Posterior cingulate gyrus (tissue), 11 donors: ENCODE measurements at regions not wholly inside any gene's neighbourhood (a gene's known extent, or its start where the extent isn't known, plus 50 kb on each side); places are given as distances from the start of the nearest gene placed in this dataset.
"Not testable (repeated sequence)": the region's sequence is repeated elsewhere in the genome, so short reads cannot be mapped to it uniquely, and the experiment has no call there.

Experiments
- DNase-seq, 10 donors: peaks; one replicate each; pipeline versions ENCODE4 v3.0.0 to v3.0.0-alpha.2; 2020 to 2021; ENCODE audit warnings: mixed read lengths in 3 of 10
- intact Hi-C: fragments of 100-400 bp; cut with DNase I; formaldehyde crosslinking; loops from one replicate; pipeline ENCODE4 v1.15.1; 2023

DNA sequence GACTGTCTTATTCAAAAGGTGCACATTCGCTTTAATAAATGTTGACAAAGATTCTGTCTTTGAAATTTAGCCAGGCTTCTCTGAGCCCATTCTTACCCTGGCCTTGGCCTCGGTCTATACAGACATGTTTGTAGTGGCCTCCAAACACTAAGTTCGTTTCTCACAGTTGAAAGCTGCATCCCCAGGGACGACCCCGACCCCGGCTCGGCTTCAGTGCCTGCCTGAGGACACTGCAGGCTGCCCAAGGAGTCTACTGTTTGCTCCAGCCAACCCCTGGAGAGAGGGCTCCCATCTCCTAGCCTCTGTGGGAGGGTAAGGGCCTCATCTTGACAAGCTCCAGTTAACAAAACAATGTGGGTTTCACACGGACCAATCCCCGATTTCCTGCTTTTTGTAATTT, 390.6 kb upstream of the ZFP42 start:
- intact Hi-C loops: loop anchor here (5.0 kb wide), 2 partner anchors 1522 to 1597 kb away; no protein-coding TSS in a partner anchor
- peak in 1 of 10 donors; percentile 64 for DNase-seq

DNA sequence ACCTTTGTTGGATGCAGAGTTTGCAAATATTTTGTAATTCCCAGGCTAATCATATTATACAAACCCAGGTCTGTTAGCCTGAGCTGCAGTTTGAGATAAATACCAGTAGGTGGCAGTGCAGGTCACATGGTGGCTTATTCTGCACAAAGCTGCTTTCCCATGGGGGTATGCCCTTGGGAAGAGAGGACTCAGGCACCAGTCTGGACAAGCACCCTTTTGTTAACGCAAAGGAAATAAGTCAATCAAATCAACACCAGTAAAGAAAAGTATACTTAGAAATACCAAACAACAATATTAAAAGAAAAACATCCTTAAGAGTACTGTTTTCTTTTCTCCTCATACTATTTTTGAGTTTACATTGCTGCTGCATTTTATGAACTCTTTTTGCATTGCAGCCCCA, 389.0 kb upstream of the ZFP42 start:
- DNase-seq: peak in 4 of 10 donors; percentile 29 to 77 (median 38)

DNA sequence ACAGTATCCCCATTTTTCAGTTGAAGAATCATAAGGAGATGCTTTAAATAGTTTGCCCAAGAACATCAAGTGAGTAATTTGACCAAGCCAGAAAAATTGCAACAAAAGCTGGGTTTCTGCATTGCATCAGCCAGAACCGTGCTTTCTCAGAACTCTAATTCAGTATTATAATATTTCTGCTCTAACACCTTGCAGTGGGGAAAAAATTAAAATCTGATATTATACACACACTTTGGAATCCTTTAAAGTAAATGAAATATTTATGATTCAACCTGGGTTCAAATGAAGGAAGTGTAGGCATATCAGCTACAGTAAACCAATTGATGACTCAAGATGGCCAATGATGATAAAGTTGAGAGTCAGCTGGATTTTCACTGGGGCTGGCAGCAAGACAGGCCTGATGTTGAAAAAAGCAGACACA, 387.6 kb upstream of the ZFP42 start:
- intact Hi-C loops: loop anchor here (5.0 kb wide), 2 partner anchors 1519 to 1594 kb away; no protein-coding TSS in a partner anchor
- DNase-seq: no peak

More for the DNA sequence above, 389.0 kb upstream of the ZFP42 start:
- intact Hi-C loops: loop anchor here (5.0 kb wide), 2 partner anchors 1521 to 1596 kb away; no protein-coding TSS in a partner anchor

DNA sequence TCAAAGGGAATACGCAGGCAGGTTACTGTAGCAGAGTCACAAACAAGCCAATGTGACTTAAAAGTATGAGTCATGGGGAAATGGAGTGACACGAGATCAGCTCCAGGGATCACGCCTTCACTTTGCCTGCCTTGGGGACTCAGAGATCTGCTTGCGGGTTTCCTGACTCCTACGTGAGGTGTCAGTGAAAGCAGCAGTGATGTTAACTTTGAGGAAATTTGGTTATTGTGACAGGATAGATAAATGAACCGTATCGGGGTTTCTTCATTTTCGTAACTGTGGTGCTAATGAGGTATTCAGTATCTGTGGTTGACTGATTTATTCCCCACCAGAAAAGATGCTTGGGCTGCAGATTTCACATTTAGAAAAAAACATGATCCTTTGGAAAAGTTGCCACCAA, 383.3 kb upstream of the ZFP42 start:
- no peak for DNase-seq
- intact Hi-C loops: no loop called here

DNA sequence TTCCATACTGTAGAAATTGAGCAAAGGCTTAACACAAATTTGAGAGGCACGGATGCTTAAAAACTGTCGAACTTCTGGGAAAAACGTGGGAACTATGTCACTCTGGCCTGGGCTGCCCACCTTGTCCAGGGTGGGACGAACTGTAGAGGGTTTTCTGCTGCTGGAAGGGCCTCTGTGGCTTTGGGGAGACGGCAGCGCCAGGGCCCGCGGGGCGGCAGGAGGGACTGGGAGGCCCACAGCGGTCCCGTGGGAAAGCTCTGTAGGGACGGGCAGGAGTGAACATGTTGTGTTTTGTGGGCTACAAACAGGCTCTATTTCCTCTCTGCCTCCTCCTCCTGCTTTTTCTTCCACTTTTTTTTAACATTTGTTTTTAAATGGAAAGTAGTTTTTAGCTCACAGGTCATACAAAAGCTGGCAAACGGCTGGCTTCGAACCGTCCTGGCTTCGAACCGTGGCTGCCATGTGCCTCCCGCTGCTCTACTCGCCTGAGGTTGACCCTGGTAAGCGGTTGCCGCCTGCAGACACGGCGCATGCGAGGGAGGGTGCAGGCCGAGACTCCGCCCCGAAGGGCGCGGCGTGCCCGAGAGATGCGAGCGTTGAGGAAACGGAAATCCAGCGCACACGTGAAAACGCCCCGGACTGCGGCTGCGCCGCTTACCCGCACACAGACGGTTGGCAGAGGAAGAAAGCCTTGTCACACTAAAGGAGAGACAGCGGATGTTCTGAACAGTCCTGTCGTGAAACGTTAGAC, 382.3 kb upstream of the ZFP42 start:
- intact Hi-C loops: no loop called here
- peak in 1 of 10 donors; percentile 61 for DNase-seq

DNA sequence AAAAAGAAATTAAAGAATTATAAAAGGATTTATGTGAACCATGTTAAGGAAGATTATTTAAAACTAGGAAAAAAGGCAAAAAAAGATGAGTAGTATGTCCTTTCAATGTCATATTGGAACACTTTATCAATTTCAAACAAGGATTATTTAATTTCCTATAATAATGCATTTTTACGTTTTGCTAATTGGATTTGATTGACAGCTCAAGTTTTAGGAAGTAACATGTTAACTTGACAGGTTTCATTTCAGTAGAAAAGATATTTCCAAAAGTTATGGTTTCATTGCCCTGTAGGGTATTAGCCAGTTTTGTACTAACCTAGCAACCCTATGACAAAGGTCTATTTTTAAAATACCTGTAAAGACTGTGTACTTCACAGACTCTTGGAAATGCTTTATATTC, 379.6 kb upstream of the ZFP42 start:
- DNase-seq: no peak
- intact Hi-C loops: no loop called here

DNA sequence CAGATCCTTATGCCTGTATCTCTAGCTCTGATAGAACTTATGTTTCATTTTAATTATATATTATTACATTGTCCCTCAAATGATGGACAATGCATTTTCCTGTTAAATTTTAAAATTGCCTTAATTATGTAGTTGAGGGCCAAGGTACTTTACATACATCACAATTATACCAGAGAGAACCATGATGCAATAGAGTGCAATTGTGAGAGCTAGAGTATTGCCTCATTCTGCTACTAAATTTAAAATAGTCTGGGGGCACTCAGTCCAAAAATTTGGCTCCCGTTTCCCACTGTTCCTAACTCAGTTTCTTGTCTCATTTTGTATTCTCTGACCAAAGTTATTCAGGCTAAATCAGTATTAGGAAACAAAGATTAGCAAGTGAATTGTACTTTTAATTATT, 378.5 kb upstream of the ZFP42 start:
- no peak for DNase-seq
- intact Hi-C loops: no loop called here

DNA sequence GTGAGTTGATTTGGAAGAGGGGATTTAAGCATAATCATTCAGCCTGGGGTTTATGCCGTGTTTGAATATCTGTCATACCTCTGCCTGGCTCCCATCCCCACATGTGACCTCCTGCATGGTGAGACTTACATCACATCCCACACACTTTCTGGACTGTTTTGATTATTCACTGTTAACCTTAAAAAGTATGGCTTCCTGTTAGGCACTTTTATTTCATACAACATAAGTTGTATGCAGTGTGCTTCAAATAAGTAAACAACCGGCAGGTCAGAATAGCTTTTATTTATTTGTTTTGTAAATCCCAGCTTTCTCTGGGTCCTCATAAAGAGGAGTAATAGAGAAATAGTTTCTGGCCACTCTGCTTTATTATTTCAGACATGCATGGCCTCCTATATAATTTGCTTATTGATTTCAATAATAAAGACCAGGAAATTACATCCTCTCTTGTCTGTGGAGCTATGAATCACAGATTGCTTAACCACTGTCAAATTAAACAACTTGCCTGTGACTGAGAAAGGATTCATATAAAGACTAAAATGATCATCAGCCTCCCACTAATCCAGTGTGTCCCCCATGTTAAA, 376.8 kb upstream of the ZFP42 start:
- intact Hi-C loops: no loop called here
- no peak for DNase-seq

DNA sequence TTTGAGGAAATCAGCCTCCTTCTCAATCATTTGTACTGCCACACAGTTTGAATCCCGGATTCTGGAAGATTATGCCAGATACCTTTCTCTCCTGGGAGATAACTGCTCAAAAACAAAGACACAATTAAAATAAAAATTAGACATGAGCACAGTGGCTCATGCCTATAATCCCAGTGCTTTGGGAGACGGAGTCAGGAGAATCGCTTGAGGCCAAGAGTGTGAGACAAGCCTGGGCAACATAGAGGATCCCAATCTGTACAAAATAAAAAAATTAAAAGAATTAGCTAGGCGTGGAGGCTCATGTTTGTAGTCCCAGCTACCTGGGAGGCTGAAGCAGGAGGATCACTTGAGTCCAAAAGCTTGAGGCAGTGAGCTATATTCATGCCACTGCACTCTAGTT, 376.3 kb upstream of the ZFP42 start:
- DNase-seq: no peak
- intact Hi-C loops: no loop called here

DNA sequence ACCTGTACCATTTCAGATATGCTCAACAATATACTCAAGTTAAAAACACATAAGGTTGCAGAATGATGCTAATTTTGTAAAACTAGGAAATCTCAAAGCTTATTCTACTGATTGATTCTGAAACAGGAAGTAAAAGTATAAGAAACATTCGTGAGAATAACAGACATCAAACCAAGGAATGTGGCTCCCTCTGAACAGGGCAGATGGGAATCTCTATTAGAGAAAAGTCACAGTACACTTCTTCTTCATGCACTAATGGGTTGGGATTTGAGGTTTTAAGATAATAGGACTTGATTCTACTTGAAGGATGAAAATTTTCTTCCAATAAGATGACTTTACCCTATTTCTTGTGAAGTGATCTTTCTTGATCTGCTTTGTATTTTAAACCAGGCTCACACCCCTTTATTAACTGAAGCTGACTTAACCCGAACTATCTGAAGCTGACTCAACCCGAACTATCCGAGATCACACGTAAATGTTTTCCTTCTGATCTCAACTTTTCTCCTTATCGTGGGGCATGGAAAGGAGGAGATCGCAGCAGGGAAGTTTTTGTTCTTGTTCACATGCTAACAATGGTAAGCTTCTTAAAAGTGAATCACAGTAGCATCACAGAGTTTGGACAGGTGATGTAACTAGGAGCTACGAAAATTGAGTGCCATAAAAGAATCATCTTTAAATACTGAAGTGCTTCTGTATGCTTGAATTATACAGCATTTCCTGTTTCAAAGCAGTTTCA, 363.1 kb upstream of the ZFP42 start:
- DNase-seq: no peak
- intact Hi-C loops: no loop called here

DNA sequence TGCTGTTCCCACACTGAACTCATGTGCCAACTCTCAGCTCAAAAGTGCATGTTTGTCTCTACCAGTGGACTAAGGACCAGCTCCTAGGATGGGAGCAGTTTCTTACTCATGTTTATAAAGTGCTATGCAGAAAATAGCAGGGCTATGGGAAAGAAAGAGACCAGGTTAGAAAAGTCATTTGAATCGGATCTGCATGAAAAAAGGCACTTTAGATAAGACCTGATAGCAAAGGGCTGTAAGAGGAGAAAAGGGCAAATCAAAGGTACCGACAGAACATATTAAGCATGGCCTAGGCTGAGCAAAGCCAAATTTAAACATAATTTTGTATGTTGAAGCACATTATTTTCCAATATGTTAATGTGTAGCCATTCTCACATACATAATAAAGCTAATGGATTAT, 362.3 kb upstream of the ZFP42 start:
- intact Hi-C loops: no loop called here

DNA sequence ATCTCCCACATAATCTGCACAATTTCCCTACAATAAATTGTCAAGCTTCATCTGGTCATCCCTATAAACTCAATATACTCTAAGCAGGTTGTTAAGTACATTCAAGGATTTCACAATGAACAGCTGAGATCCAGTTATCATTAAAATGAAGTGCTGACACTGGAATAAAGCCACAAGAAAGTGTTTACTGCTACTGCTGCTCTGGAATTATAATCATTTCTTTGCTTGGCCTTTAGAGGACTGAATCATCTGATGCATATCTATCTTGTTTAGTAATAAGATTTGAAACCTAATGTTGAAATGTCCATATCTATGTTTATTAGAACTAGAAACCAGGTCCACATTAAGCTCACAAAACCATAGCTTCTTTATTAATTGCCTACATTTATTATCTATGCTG, 338.6 kb upstream of the ZFP42 start:
- intact Hi-C loops: no loop called here

More for the DNA sequence above, 362.3 kb upstream of the ZFP42 start:
- no peak for DNase-seq

DNA sequence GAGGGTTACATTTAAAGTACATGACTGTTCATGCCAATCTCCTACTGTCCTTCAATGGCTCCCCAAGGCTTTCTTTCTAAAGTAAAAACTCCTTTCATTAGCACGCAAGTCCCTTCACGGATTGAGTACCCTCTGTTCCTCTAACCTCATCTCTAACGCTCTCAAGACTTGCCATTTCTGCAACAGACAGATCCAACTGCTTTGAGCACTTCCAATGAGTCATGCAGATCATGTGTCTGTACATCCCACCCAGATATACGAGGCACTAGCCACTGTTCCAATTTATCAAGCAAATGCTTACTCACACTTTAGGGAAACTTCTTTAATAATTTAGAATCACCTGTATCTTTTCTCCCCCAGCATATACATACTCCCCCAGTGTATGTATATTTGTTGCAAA, 332.5 kb upstream of the ZFP42 start:
- intact Hi-C loops: no loop called here
- DNase-seq: no peak

More for the DNA sequence above, 338.6 kb upstream of the ZFP42 start:
- no peak for DNase-seq

DNA sequence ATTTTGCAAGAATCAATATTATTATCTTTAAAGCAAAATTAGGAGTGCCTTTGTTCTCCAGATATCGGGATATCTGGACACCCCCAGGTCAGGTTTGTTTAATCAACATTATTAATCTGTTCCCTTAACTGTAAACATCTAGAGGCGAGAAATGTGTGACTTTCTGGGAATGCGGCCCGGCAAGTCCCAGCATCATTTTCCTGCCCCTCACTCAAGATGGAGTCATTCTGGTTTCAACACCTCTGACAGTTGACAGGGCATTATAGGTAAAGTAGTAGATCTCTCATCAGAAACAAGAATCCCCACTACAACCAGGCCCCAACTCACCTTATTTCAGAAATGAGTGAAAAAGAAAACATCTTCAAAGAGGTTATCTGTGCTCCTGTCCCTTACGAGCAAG, 331.6 kb upstream of the ZFP42 start:
- DNase-seq: no peak
- intact Hi-C loops: no loop called here

DNA sequence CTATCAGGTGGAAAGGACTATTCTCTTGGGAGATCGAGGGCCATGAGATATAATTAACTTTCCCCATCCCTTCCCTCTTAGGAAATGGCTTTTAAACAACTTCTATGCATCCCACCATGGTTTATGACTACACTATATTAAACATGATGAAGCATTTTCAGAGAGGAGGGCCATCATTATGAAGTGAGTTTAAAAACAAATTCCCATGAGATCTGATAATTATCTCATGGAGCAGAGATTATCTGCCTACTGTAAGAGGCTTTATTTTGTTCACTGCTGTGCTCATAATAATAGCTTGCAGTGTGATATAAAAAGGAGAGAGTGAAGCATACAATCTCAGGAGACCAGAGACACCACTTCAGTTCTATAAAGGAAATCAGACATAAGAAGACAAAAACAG, 330.5 kb upstream of the ZFP42 start:
- intact Hi-C loops: no loop called here
- DNase-seq: no peak

DNA sequence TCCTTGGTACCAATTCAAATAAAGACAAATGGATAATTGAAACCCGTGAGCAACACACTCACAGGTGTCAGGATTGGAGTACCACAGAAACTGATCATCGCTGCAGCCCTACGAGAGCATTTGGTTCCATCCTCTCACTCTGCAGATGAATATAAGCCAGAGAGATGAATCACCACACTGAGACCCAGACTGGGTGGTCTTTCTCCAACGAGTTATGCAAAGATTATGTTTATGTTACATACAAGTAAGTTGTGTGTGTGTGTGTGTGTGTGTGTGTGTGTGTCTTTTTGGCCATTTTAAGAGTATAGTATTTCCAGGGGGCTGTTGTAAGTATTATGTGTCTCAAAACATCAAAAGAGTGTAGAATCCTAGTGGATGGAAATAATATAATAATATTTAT, 329.5 kb upstream of the ZFP42 start:
- intact Hi-C loops: no loop called here
- DNase-seq: no peak

DNA sequence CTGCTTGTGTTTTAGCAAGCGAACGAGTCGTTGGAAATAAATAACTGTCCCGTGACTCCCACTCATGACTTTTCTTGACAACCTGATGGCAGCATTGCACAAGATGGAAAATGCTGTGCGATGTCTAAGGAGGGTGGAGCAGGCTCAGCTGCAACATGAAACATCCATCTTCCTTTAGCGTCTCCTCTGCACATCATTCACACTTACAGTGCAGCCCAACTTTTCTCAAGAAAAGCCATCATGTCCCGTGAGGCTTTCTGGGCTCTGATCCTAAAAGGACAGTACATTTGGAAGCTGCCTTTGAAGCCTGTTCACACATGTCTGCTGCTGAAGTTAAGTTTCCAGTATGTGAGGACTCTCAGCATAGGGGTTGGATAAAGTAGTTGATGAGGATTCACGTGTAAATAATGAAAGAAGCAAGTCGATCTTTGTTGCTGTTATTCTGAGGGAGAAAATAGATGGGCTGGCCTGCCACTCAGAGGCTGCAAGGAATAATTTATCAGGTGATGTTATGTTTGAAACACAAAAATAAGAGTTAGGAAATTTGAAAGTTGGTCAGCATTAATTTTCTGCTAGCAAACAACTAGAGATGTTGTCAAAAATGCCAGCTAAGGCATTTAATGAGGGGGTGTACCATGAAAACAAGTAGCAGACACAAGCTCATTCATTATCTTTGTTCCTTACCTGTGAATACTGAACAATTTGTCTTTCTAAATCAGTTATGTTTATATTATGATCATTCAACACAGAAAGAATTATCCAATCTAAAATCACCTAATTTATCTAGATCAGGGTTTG, 328.7 kb upstream of the ZFP42 start:
- DNase-seq: no peak
- intact Hi-C loops: no loop called here

DNA sequence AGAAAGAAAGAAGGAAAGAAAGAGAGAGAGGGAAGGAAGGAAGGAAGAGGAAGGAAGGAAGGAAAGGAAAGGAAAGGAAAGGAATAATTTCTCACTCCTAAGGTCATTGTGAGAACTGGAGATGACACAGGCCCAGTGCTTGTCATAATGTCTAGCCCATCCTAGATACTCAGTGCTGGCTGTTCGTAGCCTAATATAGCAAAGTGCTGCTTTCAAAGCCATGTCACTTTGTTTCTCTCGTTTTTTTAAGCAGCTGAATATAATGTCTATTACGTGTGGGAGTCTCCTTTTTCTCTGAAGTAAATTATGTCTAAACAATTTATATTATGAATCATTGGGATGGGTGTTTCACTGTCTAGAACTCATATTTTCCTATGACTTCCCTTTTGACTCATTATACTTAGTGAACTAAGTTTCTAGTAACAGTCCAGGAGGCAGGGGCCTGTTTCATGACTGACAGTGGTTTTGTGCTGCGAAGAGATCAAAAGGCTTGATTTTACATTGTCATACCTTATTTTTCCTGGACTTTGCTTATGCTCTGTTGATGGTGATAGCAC, 327.0 kb upstream of the ZFP42 start:
- no peak for DNase-seq
- intact Hi-C loops: no loop called here

DNA sequence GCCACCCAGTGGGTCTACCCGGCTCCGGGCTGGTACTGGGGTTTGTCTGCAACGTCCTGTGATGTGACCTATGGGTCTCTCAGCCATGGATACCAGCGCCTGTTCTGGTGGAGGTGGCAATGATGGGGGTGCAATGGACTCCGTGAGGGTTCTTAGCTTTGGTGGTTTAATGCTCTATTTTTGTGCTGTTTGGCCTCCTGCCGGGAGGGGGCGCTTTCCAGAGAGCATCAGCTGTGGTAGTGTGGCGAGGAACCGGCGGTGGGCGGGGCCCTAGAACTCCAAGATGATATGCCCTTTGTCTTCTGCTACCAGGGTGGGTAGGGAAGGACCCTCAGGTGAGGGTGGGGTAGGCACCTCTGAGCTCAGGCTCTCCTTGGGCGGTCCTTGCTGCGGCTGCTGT, 324.1 kb upstream of the ZFP42 start:
- intact Hi-C loops: not testable (repeated sequence)

DNA sequence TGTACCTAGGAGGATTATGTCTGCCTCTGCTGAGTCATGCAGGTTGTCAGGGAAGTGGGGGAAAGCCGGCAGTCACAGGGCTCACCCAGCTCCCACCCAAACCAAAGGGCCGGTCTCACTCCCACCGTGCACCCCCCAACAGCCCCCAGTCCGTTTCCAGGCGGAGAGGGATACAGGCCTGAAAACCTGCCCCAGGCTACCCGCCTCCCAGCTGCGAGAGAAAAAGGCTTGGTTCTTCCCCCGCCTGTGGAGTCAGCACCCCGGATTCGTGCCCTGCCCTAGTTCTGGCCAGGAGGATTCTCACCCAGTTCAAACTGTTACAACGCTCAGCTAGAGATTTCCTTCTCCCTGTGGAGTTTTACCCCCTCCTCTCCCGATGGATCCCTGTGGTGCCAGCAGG, 323.6 kb upstream of the ZFP42 start:
- intact Hi-C loops: not testable (repeated sequence)

More for the DNA sequence above, 324.1 kb upstream of the ZFP42 start:
- DNase-seq: not testable (repeated sequence)

More for the DNA sequence above, 323.6 kb upstream of the ZFP42 start:
- DNase-seq: not testable (repeated sequence)
